HepG2 (cell line): ENCODE measurements at regions not wholly inside any gene's neighbourhood (a gene's known extent, or its start where the extent isn't known, plus 50 kb on each side); places are given as distances from the start of the nearest gene placed in this dataset.

Source experiments
- ATAC-seq: fragments of 200-7000 bp; cut with Tn5 transposase; 3 replicates; pipeline ENCODE4 v1.9.1; 2020; ENCODE audit warnings: mild to moderate bottlenecking, moderate library complexity
- BruUV-seq: library from RNA; stranded (reverse); fragments of 400-500 nt; replicated peaks from 2 replicates; lab custom pipeline; 2021; lab: Mats Ljungman, UMichigan
- CTCF ChIA-PET: fragments of 300-600 bp; formaldehyde crosslinking; extraction: SDS; loops from one replicate; lab custom pipeline; 2021; ENCODE audit warnings: low total read pairs, inconsistent platforms, low intra/inter-chr PET ratio; lab: Yijun Ruan, JAX
- POLR2A ChIA-PET: fragments of 350-600 bp; sonication (Branson Sonifier 250); formaldehyde crosslinking; loops from one replicate; lab custom pipeline; 2020; ENCODE audit warnings: antibody characterized with exemption, inconsistent platforms; lab: Yijun Ruan, JAX
- DNase-seq: peaks from one replicate; pipeline ENCODE4 v3.0.0-alpha.2; 2015; ENCODE audit warnings: low spot score
- FAIRE-seq: peaks from 3 replicates; lab custom pipeline; 2011; peaks lifted over from hg19 to GRCh38; lab: Jason Lieb, UNC
- H2AFZ ChIP-seq: one replicate; pipeline ENCODE4 v1.6.1; 2011; ENCODE audit warnings: low read length, inconsistent platforms
- H3K27ac ChIP-seq: fragments of 300-600 bp; 3 replicates; pipeline ENCODE4 v1.8.0; 2011; ENCODE audit warnings: mixed run types, mild to moderate bottlenecking, mixed read lengths, low read length, inconsistent platforms; ENCODE audit not compliant: insufficient read depth; ENCODE audit errors: extremely low read length
- H3K27me3 ChIP-seq, 2 experiments: fragments of 200-600 bp in 1 of 2; 2 replicates in 1 of 2; 3 replicates in 1 of 2; pipeline versions ENCODE4 v1.6.0 to v1.8.0; 2011; ENCODE audit warnings: low read length in 2 of 2, mild to moderate bottlenecking in 2 of 2, moderate library complexity in 2 of 2, inconsistent platforms in 1 of 2; ENCODE audit not compliant: insufficient read depth in 2 of 2, control insufficient read depth in 1 of 2
- H3K36me3 ChIP-seq, 2 experiments: fragments of 200-600 bp in 1 of 2; replicated peaks in 1 of 2; 2 replicates in 1 of 2; 3 replicates in 1 of 2; pipeline versions ENCODE4 v1.5.1 to v1.8.0; 2011; ENCODE audit warnings: low read length in 2 of 2, inconsistent platforms in 1 of 2; ENCODE audit not compliant: insufficient read depth in 2 of 2, control insufficient read depth in 1 of 2
- H3K4me1 ChIP-seq: 2 replicates; pipeline ENCODE4 v1.5.1; 2012; ENCODE audit warnings: low read length, inconsistent platforms; ENCODE audit not compliant: insufficient read depth
- H3K4me2 ChIP-seq: 2 replicates; pipeline ENCODE4 v1.6.0; 2011; ENCODE audit warnings: low read depth, low read length, inconsistent platforms
- H3K4me3 ChIP-seq, 3 experiments: fragments of 200-600 bp in 1 of 3; sonication (generic), shearing (Covaris generic) in 1 of 3; replicated peaks in 1 of 3; 2 replicates each; pipeline ENCODE4 v1.5.1; 2011 to 2016; ENCODE audit warnings: low read length in 3 of 3, inconsistent platforms in 2 of 3, low read depth in 2 of 3, mild to moderate bottlenecking in 2 of 3, control low read depth in 1 of 3, mixed read lengths in 1 of 3; ENCODE audit not compliant: insufficient read depth in 1 of 3
- H3K79me2 ChIP-seq: one replicate; pipeline ENCODE4 v1.6.1; 2011; ENCODE audit warnings: low read length, inconsistent platforms; ENCODE audit not compliant: insufficient read depth
- H3K9ac ChIP-seq: 2 replicates; pipeline ENCODE4 v1.6.0; 2011; ENCODE audit warnings: mild to moderate bottlenecking, low read depth, low read length, inconsistent platforms; ENCODE audit not compliant: insufficient read depth
- H3K9me3 ChIP-seq: 2 replicates; pipeline ENCODE4 v1.5.1; 2012; ENCODE audit warnings: mild to moderate bottlenecking, low read length
- H4K20me1 ChIP-seq: 2 replicates; pipeline ENCODE4 v1.6.0; 2011; ENCODE audit warnings: inconsistent platforms, mild to moderate bottlenecking, low read length, moderate library complexity; ENCODE audit not compliant: insufficient read depth
- ELF1 ChIP-seq: sonication (generic); formaldehyde crosslinking; IDR thresholded peaks from 2 replicates; pipeline ENCODE4 v1.4.0; 2020; ENCODE audit warnings: missing genetic modification reagents
- KLF15 ChIP-seq: sonication (generic); formaldehyde crosslinking; IDR thresholded peaks from 2 replicates; pipeline ENCODE4 v1.8.1; 2023; ENCODE audit warnings: borderline replicate concordance, mild to moderate bottlenecking, inconsistent platforms, missing genetic modification reagents, mixed read lengths
- NCOA2 ChIP-seq: sonication (generic); formaldehyde crosslinking; IDR thresholded peaks from 2 replicates; pipeline ENCODE4 v1.8.0; 2022; ENCODE audit warnings: inconsistent platforms
- RBM39 ChIP-seq: fragments of 200-400 bp; formaldehyde crosslinking; IDR thresholded peaks from one replicate; pipeline ENCODE4 v1.6.1; 2018; ENCODE audit warnings: antibody characterized with exemption, mild to moderate bottlenecking, low read depth, low read length; ENCODE audit not compliant: poor library complexity, severe bottlenecking
- SALL2 ChIP-seq: sonication (generic); formaldehyde crosslinking; IDR thresholded peaks from 2 replicates; pipeline ENCODE4 v1.8.1; 2023; ENCODE audit warnings: mild to moderate bottlenecking, missing genetic modification reagents, inconsistent platforms
- SATB2 ChIP-seq: sonication (generic); formaldehyde crosslinking; IDR thresholded peaks from 2 replicates; pipeline ENCODE4 v1.5.0; 2020; ENCODE audit warnings: missing genetic modification reagents
- SETDB1 ChIP-seq: sonication (generic); formaldehyde crosslinking; IDR thresholded peaks from 2 replicates; pipeline ENCODE4 v1.5.1; 2020; ENCODE audit warnings: missing genetic modification reagents, mild to moderate bottlenecking, borderline replicate concordance
- THYN1 ChIP-seq: sonication (generic); formaldehyde crosslinking; IDR thresholded peaks from 2 replicates; pipeline ENCODE4 v1.8.1; 2023; ENCODE audit warnings: low read depth, mild to moderate bottlenecking, moderate library complexity, missing genetic modification reagents, borderline replicate concordance
- ZBTB21 ChIP-seq: sonication (generic); formaldehyde crosslinking; IDR thresholded peaks from 2 replicates; pipeline ENCODE4 v1.4.0; 2020; ENCODE audit warnings: missing genetic modification reagents
- ZBTB49 ChIP-seq: sonication (generic); formaldehyde crosslinking; IDR thresholded peaks from 2 replicates; pipeline ENCODE4 v1.4.0; 2020; ENCODE audit warnings: missing genetic modification reagents, borderline replicate concordance
- ZNF230 ChIP-seq: sonication (generic); formaldehyde crosslinking; IDR thresholded peaks from 2 replicates; pipeline ENCODE4 v1.4.0; 2020; ENCODE audit warnings: mild to moderate bottlenecking, missing genetic modification reagents
- ZNF460 ChIP-seq: sonication (generic); formaldehyde crosslinking; IDR thresholded peaks from 2 replicates; pipeline ENCODE4 v1.5.1; 2020; ENCODE audit warnings: missing genetic modification reagents, mild to moderate bottlenecking, borderline replicate concordance
- ZNF564 ChIP-seq: sonication (generic); formaldehyde crosslinking; IDR thresholded peaks from 2 replicates; pipeline ENCODE4 v1.8.1; 2023; ENCODE audit warnings: mild to moderate bottlenecking, missing genetic modification reagents
- ZNF770 ChIP-seq: sonication (generic); formaldehyde crosslinking; IDR thresholded peaks from 2 replicates; pipeline ENCODE4 v1.5.0; 2020; ENCODE audit warnings: mild to moderate bottlenecking, missing genetic modification reagents
- WGBS: methylation state at CpG from one replicate; pipeline ENCODE4 v1.1.6; 2017; ENCODE audit warnings: low lambda C conversion rate; 5-methylcytosine and 5-hydroxymethylcytosine counted together
- in situ Hi-C: cut with HindIII; loops from 2 replicates; pipeline ENCODE4 v1.10.0; 2017; ENCODE audit warnings: low pct_unique_long_range_greater_than_20kb; ENCODE audit not compliant: extremely low pct_ligation_motif_present
- intact Hi-C: fragments of 100-400 bp; cut with micrococcal nuclease; formaldehyde crosslinking; loops from one replicate; pipeline ENCODE4 v1.10.0; 2022; ENCODE audit not compliant: unreplicated experiment

GRCh38 chr9:87275047-87275725 lies 222.5 kb upstream of the DAPK1 start:
- no peak for TF ChIP-seq ELF1 (CRISPR knock-in tag)
- TF ChIP-seq SETDB1 (CRISPR knock-in tag) = no peak
- TF ChIP-seq RBM39 = no peak
- no peak for TF ChIP-seq ZNF770 (CRISPR knock-in tag)
- no peak for DNase-seq
- Histone ChIP-seq H3K9me3 (no peaks in the 10 kb centered on the region), H3K4me1 (no peaks in the 10 kb centered on the region), H3K36me3 (no peaks in the 10 kb centered on the region), H3K27ac (no peak overlapping the region), H2AFZ (no peak overlapping the region), H3K27me3 (peaks cover 0 to 13% of the 10 kb centered on the region in 2 experiments; a peak in 1 of 5 replicates), H3K4me2 (no peak overlapping the region), H4K20me1 (no peaks in the 10 kb centered on the region), H3K79me2 (no peaks in the 10 kb centered on the region), H3K9ac (no peak overlapping the region), H3K4me3 (no peak overlapping the region)
- WGBS = 1% methylated on average over 7 of the region's 9 CpGs
- no TSS peak for BruUV-seq
- intact Hi-C loops = no loop called here
- no peak for FAIRE-seq
- CTCF ChIA-PET = no interaction called here
- POLR2A ChIA-PET = no interaction called here
- no peak for ATAC-seq
- in situ Hi-C loops = no loop called here

GRCh38 chr9:87276327-87276841 lies 221.3 kb upstream of the DAPK1 start:
- WGBS = 52% methylated on average over 8 of the region's 8 CpGs
- H3K4me1 ChIP-seq = no peaks in the 10 kb centered on the region
- H3K36me3 ChIP-seq = no peaks in the 10 kb centered on the region
- no peaks in the 10 kb centered on the region for H4K20me1 ChIP-seq
- H3K9ac ChIP-seq = no peak overlapping the region
- H3K27me3 ChIP-seq = peaks cover 0 to 1% of the 10 kb centered on the region in 2 experiments; a peak in 1 of 5 replicates
- DNase-seq (no peak), ATAC-seq (no peak), FAIRE-seq (no peak)
- in situ Hi-C loops = no loop called here
- intact Hi-C loops = no loop called here
- no peak overlapping the region for H2AFZ ChIP-seq
- H3K79me2 ChIP-seq = no peaks in the 10 kb centered on the region
- ChIA-PET CTCF (no interaction called here), POLR2A (no interaction called here)
- H3K27ac ChIP-seq = no peak overlapping the region
- BruUV-seq = no TSS peak
- H3K9me3 ChIP-seq = no peaks in the 10 kb centered on the region
- no peak overlapping the region for H3K4me3 ChIP-seq
- H3K4me2 ChIP-seq = no peak overlapping the region
- TF ChIP-seq SALL2 (no peak), ZNF460 (CRISPR knock-in tag) (no peak), ZNF564 (CRISPR knock-in tag) (no peak), ZNF230 (CRISPR knock-in tag) (no peak), THYN1 (no peak), KLF15 (CRISPR knock-in tag) (no peak), ZBTB21 (no peak), ZBTB49 (no peak), SATB2 (no peak), NCOA2 (no peak)
